AG04450 (cell line): ENCODE measurements at regions not wholly inside any gene's neighbourhood (a gene's known extent, or its start where the extent isn't known, plus 50 kb on each side); places are given as distances from the start of the nearest gene placed in this dataset.

ENCODE experiments used
- CTCF ChIA-PET: fragments of 300-600, 350-600 bp; formaldehyde crosslinking; extraction: SDS; loops from one replicate; lab custom pipeline; 2022; ENCODE audit warnings: antibody characterized with exemption, inconsistent platforms; lab: Charles Lee
- POLR2A ChIA-PET: fragments of 350-600 bp; formaldehyde crosslinking; extraction: SDS; loops from one replicate; lab custom pipeline; 2021; ENCODE audit warnings: antibody characterized with exemption, inconsistent platforms; lab: Yijun Ruan, JAX
- DNase-seq: peaks from one replicate; pipeline ENCODE4 v3.0.0-alpha.2; 2011; ENCODE audit warnings: low read depth, low spot score
- H3K27ac ChIP-seq: one replicate; pipeline ENCODE4 v1.5.1; 2012; ENCODE audit warnings: low read depth, low read length, control low read depth
- H3K27me3 ChIP-seq: one replicate; pipeline ENCODE4 v1.6.0; 2012; ENCODE audit warnings: low read length; ENCODE audit not compliant: control insufficient read depth, insufficient read depth
- H3K4me3 ChIP-seq: 2 replicates; pipeline ENCODE4 v1.5.1; 2011; ENCODE audit warnings: mild to moderate bottlenecking, low read depth, low read length, control low read depth
- H3K9me3 ChIP-seq: 2 replicates; pipeline ENCODE4 v1.5.1; 2012; ENCODE audit warnings: low read length; ENCODE audit not compliant: control insufficient read depth, insufficient read depth
- CTCF ChIP-seq: IDR thresholded peaks from 2 replicates; pipeline ENCODE4 v1.5.1; 2011; ENCODE audit warnings: low read depth, low read length, control low read depth, inconsistent platforms

DNA sequence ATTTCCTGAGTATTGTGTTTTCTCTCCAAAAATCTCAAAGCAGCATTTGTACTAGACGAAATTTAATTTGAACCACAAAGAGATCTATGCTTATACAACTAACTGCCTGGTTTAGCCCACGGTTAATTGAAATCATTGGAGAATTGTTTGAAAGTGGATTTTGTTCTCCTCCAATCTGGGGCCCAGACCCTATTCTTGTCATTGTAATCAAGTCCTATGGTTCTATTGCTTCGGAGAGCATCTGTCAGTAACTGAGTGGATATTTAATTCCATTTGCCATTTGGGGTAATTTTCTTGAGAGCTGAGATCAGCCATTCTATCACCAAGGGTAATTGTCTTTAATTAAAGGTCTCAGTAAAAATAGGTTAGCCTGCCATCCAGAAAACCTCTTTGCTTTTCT is 117.0 kb upstream of the KCNG1 start:
- POLR2A ChIA-PET: no interaction called here
- no peak for TF ChIP-seq CTCF
- no peaks in the 10 kb centered on the region for H3K9me3 ChIP-seq
- CTCF ChIA-PET: no interaction called here
- no peak overlapping the region for H3K4me3 ChIP-seq
- H3K27ac ChIP-seq: no peak overlapping the region
- no peak for DNase-seq
- peaks cover 20% of the 10 kb centered on the region for H3K27me3 ChIP-seq

- CTCF ChIA-PET: no interaction called here
- Histone ChIP-seq H3K4me3 (no peak overlapping the region), H3K27me3 (peaks cover 11% of the 10 kb centered on the region), H3K27ac (no peak overlapping the region), H3K9me3 (no peaks in the 10 kb centered on the region)
- POLR2A ChIA-PET: no interaction called here
- no peak for TF ChIP-seq CTCF
- no peak for DNase-seq
These were observed 115.7 kb upstream of the KCNG1 start for GRCh38 chr20:51138576-51138975.

DNA sequence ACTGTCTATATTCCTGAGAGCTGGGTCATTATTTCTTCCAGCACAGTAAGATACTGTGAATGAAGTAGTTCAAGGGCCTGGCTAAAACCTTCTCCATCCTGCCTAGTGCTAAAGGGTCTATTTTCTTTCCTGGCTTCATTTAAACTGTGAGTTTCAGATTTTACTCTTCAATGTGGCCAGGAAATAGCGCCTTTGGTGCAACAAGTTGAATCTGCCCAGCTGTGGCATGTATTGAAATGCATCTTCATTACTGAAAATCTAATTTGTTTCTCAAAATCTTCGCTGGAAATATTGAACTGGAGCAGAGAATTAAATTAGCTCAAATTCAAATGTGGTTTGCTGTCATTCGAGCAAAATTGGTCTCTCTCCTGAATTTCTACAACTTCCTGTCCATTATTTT is 114.6 kb upstream of the KCNG1 start:
- TF ChIP-seq CTCF: no peak
- POLR2A ChIA-PET: no interaction called here

GRCh38 chr20:51135926-51136715 is 113.2 kb upstream of the KCNG1 start:
- Histone ChIP-seq H3K27ac (no peak overlapping the region), H3K4me3 (no peak overlapping the region), H3K27me3 (peaks cover 6% of the 10 kb centered on the region), H3K9me3 (no peaks in the 10 kb centered on the region)
- ChIA-PET CTCF (no interaction called here), POLR2A (no interaction called here)
- DNase-seq: no peak
- TF ChIP-seq CTCF: no peak

More for the DNA sequence above, 114.6 kb upstream of the KCNG1 start:
- Histone ChIP-seq H3K9me3 (no peaks in the 10 kb centered on the region), H3K4me3 (no peak overlapping the region), H3K27me3 (peaks cover 11% of the 10 kb centered on the region), H3K27ac (no peak overlapping the region)
- DNase-seq: no peak
- CTCF ChIA-PET: no interaction called here

- ChIA-PET CTCF (interaction anchor here (0.5 kb wide), 1 partner anchor 161 kb away, joined by 3 read pairs; no protein-coding TSS in a partner anchor), POLR2A (no interaction called here)
These were observed 111.5 kb upstream of the KCNG1 start for GRCh38 chr20:51134405-51134804.

More at GRCh38 chr20:51134405-51134804, 111.5 kb upstream of the KCNG1 start:
- no peak overlapping the region for H3K4me3 ChIP-seq
- TF ChIP-seq CTCF: no peak
- H3K27ac ChIP-seq: no peak overlapping the region
- peaks cover 4% of the 10 kb centered on the region for H3K27me3 ChIP-seq
- H3K9me3 ChIP-seq: no peaks in the 10 kb centered on the region
- DNase-seq: no peak
